GM19043 (cell line): ENCODE measurements at regions not wholly inside any gene's neighbourhood (a gene's known extent, or its start where the extent isn't known, plus 50 kb on each side); places are given as distances from the start of the nearest gene placed in this dataset.
A peak's percentile ranks its signal among the peaks of the same experiment; 100 is the strongest.

Experiments used
- ATAC-seq: cut with Tn5 transposase; IDR thresholded peaks from one replicate; pipeline ENCODE4 v1.9.1; 2021; ENCODE audit warnings: low read depth; ENCODE audit not compliant: unreplicated experiment

DNA sequence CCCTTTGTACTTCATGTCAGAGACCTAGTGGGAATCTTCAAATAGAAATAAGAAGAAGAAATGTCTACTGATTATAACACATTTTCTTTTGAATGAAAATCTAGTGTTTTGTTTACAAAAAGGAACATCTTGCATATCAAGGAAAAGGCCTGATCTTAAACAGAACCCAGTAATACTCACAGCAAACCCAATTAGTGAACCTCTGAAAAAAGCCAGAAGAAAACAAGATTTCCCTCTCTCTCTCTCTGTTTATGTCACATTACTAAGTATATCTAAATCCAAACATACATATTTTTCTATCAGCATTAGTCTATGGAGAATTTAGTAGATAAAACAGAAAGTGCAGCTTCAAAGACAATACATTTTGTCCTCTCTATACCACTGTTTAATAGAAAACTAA is 457.9 kb downstream of the NR2F1-AS1 start:
- no peak for ATAC-seq

DNA sequence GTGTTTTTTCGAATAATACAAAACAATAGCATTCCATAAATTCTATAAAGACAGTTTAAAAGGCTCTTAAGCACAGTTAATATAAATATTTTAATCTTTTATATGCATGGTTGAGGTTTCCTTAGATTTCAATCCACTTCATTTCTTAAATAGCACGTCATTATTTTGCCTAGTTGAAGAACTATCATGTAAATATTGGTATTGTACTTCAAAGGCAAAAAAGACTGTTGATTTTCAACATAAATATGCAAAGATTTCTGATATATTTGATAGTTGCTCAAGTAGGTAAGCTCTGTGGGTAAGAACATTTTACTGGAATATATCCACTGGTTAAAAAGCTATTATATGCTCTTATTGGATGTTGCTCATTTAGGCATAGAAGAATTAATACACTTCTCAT is 458.6 kb downstream of the NR2F1-AS1 start:
- no peak for ATAC-seq

DNA sequence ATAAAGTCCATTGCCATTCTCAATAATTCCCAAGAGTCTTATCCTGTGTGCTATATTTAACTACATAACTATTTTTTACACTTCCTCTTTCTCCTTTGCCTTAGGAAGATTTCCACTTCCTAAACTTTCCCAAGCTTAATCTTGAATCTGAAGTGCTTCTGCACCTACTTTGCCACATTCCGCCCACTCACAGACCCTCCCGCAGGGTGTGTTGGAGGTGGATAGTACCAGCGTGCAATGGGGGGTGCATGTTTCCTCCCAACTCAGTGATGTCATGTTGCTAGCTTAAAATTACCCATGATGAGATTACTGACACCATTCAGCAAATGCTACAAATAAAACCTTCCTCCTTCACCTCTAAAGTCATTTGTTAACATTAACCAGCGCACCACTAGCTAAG is 460.2 kb downstream of the NR2F1-AS1 start:
- ATAC-seq: no peak

DNA sequence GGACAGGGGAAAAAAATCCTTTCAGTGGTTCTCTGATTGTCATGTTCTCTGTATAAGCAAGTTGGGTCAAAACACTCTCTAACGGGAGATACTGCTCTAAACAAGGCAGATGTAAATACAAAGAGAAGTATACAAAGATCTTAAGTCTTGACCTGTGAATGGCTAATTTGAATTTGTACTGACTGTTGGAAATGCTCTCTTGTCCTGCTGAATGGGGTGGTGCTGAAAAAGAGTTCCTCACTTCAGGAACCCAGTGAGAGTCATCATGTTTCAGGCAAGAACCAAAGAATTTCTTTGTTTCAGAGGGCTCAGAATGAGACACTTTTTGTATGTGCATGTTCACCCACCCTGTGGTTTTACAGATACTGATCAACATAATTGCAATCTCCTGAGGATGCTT is 461.0 kb downstream of the NR2F1-AS1 start:
- no peak for ATAC-seq

DNA sequence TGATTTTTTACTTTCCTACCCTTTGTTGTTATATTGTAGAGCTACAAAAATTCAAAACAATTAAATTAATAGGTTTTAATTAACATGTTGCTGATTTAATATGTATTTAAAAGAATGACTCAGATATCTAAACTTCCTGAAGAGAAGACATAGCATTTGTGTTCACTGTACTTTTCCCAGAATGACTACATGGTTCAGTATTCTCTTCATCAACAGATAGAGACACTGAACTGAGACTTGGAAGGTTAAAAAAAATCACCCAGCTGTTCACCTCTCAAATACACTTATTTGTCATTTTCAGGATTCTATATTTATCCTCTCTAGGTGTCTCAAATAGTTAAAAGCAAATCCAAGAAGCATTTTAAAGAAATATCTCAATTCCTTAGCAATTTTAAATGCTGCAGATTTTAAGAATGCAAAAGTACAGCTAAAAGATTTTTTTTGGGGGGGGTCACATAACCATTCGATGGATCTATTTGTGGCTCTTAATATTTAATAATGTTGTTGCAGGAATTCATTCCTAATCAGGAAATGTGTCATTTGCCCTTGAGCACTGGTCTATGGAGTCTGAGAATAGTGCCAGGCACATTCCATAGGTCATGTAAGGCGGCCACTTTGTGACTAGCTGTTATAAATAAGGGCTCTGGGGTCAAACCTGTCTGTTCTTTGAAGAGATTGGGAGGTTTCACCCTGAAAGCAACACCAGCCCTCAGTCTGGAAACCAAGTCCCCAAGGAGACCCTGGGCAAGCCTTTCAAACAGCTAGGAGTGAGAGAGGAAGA is 463.1 kb downstream of the NR2F1-AS1 start:
- no peak for ATAC-seq

DNA sequence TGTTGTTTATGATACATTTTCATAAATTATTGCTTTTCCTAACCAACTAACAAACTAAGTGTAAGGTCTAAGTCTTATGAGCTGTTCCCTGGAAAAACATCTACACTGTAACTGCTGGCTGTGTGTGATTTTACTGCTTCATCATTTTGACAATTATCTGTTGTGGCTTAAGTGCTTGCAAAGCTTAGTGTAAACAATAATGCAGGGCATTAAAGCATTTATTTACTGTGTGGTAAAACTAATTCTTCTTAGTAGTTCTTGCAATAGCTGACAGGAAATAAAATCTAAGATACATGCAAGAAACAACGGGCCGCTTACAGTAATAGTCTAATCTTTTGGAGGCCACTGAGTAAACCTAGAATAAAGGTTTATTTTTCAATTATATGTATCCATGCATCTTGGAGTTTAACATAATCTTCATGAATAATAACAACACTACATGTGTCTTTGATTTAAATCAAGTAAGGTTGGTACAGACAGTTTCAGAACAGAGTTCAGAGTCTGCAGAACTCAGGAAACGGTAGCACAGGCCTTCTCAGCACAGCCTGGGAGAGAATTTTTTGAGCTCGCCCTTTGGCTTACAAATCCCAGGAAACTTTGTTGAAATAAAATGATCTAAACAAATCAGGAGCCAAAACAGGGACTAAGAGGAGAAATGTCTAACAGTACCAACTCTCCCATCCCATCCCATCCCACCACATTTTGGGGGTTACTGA is 473.1 kb downstream of the NR2F1-AS1 start:
- no peak for ATAC-seq

DNA sequence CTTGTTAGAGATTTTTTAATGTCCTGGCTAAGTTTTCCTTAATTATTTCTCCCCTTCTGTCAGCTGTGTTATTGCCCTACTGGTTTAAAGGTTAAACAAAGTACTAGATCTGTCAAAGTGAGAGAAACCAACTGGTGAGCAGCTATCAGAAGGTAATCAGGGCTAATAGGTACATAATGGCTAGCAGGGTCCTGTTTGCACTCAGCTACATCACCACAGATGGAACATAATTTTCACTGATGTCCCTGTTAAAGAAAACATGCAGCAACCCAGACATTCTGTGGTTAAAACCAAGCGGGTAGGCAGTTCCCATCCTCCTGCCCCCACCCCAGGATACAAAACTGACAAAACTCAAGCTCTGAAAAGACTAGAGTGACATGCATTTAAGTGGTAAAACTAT is 473.9 kb downstream of the NR2F1-AS1 start:
- no peak for ATAC-seq

DNA sequence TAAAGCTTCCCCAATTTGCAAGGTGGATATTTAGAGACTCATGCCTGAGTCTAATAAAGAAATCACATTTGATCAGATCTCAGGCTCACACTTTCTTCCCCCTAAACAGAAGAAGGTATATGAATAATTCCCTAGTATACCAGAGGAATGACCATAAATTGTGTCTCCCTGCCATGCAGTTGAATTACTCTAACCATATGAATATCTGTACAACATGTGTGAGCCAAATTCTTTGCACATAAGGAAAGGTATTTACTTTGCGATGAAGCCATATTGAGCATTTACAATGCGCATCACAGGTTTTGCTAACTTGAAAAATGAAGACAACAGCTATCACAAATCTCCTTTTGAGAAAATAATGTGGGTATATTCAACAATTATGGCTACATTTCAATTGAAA is 479.4 kb downstream of the NR2F1-AS1 start:
- ATAC-seq: no peak

DNA sequence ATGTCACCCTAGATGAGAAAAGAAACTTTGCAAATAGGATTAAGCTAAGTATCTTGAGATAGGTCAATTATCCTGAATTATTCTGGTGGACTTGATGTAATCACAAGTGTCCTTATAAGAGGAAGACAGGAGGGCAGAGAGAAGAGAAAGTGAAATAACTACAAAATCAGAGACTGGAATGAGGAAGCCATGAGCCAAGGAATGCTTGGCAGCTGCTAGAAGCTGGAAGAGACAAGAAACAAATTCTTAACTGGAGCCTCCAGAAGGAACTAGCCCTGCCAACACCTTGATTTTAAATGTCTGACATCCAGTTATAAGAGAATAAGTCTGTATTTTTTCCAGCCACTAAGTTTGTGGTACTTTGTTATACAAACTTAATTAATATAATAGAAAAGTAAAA is 480.0 kb downstream of the NR2F1-AS1 start:
- ATAC-seq: no peak

DNA sequence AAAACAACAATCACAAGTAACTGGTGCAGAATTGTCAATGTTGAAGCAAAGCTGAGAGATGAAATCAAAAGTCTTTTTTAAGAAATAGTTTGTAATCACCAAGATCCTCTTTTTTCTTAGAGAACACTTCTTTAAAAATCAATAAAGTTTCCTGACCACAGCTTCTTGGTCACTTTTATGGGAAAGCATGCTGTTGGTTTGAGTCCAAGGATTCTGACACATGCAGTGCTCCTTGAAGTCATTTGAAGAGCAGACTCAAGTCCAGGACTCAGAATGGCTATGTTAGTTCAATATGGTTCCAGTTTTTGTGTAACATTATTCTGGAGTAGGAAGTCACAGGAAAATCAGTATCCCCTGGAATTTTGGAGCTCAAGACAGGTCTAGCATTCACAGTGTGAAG is 480.6 kb downstream of the NR2F1-AS1 start:
- ATAC-seq: no peak

DNA sequence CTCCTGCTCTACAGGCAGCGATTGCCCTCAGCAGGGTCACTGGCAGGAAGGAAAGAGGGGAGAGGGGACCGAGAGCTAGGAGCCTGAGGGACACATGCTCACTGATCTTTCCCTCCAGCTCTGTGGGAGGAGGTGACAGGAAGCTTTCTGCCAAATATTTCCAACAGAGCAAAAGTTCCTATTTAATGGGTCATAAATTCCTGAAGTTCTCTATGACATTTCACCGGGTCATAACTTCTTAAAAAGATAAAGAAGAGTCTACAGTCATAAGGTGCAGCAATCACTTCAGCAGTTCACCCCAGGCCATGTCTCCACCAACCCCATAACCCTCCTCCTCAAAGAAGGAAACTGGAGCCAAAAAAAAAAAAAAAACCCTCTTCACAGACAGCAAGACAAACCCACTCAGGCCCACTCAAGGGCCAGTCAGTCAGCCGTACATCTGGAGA is 481.1 kb downstream of the NR2F1-AS1 start:
- ATAC-seq: no peak

DNA sequence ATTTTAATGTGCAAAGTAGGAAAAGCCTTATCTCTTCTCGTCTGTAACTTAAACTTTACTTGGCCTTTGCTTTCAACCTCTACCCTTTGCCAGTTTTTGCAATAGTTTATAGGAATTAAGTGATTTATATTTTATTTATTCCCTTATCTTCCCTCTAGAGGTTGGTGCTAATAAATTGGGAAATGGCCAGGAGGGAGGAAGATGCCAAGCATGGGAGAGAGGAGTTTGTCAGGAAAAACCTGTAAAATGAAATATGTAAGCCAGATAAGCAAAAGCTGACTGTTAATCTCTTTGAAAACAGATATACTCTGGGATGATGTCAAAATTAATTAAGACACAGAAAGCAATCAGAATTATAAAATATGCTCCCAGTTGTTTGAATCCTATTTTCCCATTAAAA is 484.5 kb downstream of the NR2F1-AS1 start:
- no peak for ATAC-seq

DNA sequence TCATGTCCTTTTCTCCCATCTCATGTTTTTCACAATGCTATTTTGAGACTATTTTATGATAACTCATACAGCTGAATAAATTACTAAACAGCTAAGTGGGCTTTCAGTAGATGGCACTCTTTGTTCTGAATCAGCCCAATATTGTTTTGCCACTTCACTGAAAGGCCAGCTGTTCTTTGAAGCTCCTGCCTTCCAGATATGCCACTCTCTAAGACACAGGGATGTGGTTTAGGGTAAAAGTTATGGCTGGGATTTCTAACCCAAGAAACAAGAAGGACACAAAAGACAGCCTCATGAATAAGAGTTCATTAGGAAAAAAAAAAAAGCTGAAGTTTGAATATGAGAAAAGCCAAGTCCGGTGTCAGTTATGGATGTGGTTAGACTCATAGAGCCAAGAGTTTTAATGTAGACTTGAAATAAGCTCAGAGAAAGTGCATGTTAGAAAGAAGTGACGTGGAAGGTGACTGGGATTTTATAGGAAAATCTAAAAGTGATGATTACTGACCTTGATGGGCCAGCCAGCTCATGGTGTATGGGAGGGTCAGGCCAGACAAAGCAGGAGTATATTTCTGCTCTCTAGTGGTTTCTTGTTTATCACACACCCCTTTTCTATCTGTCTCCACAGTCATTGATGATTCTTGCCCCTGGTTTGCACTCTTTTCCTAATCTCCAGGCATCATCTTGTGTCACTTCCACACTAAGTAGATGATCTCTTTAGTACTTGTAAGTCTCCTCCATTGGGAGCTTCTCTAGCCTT is 488.5 kb downstream of the NR2F1-AS1 start:
- ATAC-seq: no peak

DNA sequence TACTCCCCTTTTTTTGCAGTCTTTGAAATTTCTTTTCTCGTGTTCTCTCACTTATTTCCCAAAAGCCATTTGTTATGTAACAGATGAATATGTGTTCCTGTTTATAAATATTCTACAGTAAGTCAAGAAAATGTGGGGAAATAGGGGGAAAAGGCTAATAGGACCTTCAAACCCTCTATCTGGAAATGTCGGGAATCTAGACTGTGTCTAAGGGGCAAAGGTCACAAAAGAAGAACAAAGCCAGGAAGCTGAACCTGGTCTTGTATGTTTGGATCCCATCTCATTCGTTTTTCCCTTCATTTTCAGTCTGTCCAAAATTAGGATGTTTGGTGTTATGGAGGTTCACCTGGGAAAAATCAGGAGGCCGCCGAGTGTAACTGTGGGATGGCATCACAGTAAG is 490.3 kb downstream of the NR2F1-AS1 start:
- ATAC-seq: no peak

DNA sequence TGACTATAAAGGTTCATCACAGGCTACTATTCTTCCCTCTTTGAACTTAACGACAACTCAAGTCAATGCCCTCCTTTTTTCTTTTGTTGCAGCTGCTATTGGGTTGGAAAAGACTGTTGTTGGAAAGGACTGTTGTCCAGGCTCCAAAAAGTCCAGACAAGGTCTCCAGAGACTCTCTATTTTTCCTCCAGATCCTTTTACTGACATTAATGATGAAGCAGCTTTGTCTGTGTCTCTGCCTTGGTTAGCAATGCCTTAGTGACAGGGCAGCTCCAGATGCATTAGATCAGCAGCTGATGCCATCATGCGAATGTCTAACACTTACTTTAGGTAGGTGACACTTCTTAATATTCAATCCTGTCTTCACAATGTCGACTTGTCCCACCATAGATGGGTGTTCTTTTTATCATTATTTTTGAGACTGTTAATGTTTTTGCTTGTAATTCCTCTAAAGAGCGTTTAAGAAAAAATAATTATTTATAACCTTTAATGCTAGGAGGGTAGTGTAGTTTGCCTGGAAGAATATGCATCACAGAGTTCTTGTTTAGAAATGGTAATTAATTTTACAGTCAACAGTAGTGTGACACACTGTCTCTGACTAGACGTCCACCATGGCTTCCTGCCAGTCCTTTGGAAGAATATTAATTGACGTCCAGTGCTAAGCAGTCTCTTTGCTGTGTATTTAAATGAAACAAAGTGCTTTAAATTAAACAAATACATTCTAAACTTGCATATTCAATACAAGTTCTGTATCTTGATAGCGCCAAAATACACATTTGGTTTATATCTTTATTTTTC is 492.2 kb downstream of the NR2F1-AS1 start:
- no peak for ATAC-seq

DNA sequence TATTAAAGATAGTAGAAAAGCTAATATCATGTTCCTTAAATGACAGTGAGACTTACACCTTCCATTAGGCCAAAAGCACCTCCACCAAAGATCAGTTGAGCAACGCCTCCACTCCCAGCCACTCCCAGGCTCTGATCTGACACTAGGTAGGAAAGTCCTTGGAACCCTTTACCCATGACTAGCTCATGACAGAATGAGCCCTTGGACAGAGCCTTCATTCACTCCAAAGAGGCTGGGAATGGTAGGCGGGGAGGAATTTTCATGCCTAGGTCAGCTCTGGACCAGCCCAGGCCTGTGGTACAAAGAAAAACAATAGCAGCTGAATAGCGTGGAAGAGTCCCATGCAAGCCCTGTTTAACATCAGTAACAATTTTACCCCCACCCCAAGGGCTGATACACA is 493.7 kb downstream of the NR2F1-AS1 start:
- no peak for ATAC-seq

DNA sequence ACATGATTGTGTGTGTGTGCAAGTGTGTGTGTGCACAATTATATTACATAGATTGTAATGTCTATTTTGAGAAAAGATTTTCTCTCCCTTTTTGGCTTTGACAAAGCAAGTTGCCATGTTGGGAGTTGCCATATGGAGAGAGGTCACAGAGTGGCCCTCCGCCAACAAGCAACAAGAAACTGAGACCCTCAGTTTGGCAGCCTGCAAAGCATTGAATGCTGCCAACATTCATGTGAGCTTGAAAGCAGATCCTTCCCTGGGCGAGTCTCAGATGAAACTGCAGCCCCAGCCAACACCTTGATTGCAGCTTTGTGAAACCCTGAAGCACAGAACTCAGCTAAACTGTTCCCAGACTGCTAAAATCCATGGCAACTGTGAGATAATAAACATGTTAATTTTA is 498.0 kb downstream of the NR2F1-AS1 start:
- no peak for ATAC-seq

DNA sequence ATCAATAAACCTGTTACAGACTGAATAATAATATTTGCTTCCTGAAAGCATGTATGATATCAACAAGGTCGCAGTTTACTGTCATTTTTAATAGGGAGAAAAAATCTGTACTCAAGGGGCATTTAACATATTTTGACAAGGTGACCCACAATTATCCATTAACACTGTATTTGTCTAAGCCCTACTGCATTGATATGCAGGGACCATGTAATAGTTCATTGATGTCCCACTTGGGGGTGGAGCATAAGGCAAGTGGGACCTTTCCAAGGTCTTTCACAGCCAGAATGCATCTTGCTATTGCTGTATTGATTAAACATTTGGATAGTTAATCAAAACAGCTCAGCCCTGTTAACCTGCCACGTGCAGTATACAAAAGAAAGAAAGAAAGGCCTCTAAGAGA is 502.0 kb downstream of the NR2F1-AS1 start:
- ATAC-seq: no peak

DNA sequence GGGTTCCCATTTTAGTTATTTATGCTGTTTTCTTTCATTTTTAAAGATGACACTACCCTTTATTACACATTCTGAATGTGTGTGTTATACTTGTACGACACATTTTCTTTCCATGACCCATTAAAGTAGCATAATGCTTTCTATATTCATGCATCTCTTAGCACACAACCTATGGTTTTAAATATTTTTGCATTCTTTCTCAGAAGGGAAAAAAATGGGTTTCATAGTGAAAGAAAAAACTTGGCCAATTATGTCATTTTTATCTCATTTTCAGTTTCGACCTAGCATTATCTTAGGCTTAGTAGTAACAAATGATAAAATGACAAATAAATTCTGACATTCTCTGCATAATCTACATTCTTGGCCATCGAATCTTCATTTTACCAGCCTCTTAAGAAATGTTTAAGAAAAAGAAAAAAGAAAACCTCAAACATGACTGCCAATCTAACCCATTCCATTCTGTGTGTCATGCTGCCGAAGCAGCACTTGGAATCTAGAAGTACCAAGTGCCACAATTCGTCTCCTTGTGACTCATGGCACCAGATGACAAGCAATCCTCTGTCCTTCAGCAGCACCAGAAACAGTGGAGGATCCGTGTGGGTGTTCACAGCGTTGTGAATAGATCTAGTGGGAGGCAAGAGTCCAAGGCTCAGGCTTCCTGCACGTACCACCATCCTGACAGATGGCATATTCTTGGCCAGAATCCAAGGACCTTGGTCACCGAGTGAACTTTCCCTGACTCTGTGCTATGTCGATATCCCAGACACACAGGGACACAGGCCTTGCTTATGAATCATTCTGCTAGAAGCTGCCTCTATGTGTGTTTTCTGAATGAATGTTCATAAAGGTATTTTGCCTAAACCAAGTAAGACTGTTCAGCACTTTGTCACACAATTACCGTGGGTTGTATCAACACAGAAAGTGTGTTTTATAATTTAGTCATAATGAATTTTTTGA is 502.7 kb downstream of the NR2F1-AS1 start:
- ATAC-seq: peak; percentile 50

DNA sequence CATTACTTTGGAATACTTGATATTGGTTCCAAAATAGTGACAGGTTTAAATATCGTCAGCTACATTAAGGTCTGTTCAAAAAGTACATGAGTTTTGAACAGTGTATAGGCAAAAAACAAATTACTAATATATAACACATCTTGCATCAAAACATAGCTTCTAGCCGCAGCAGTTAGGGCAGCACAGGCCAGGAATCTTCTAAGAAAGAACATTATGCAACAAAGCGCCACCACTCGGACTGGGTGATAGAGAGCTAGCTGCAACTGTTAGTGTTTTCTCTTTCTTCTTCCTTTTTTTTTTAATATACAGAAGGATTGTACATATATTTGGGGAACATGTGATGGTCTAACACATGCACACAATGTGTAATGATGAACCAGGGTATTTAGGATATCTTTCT is 504.5 kb downstream of the NR2F1-AS1 start:
- no peak for ATAC-seq
